NB4 (cell line): ENCODE measurements at regions not wholly inside any gene's neighbourhood (a gene's known extent, or its start where the extent isn't known, plus 50 kb on each side); places are given as distances from the start of the nearest gene placed in this dataset.

ENCODE experiments used
- POLR2A ChIP-seq: IDR thresholded peaks from 2 replicates; pipeline ENCODE4 v1.6.1; 2011; ENCODE audit warnings: mild to moderate bottlenecking; ENCODE audit not compliant: insufficient read length; ENCODE audit errors: extremely low read depth
- TF ChIP-seq, protein P1 (sequence below): IDR thresholded peaks from one replicate; pipeline ENCODE4 v1.5.1; 2012; ENCODE audit warnings: low read depth, low read length

- TF ChIP-seq, protein P1, sequence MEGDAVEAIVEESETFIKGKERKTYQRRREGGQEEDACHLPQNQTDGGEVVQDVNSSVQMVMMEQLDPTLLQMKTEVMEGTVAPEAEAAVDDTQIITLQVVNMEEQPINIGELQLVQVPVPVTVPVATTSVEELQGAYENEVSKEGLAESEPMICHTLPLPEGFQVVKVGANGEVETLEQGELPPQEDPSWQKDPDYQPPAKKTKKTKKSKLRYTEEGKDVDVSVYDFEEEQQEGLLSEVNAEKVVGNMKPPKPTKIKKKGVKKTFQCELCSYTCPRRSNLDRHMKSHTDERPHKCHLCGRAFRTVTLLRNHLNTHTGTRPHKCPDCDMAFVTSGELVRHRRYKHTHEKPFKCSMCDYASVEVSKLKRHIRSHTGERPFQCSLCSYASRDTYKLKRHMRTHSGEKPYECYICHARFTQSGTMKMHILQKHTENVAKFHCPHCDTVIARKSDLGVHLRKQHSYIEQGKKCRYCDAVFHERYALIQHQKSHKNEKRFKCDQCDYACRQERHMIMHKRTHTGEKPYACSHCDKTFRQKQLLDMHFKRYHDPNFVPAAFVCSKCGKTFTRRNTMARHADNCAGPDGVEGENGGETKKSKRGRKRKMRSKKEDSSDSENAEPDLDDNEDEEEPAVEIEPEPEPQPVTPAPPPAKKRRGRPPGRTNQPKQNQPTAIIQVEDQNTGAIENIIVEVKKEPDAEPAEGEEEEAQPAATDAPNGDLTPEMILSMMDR, result no peak
- TF ChIP-seq POLR2A, result no peak
These were observed 407.9 kb upstream of the AADAT start for GRCh38 chr4:170497689-170498088.
